Gastroesophageal sphincter (tissue), 4 donors: ENCODE measurements at regions not wholly inside any gene's neighbourhood (a gene's known extent, or its start where the extent isn't known, plus 50 kb on each side); places are given as distances from the start of the nearest gene placed in this dataset.

Source experiments
- ATAC-seq: fragments of 150-250 bp; one replicate; pipeline ENCODE4 v1.9.1; 2016; ENCODE audit warnings: mild to moderate bottlenecking, moderate library complexity
- H3K27ac ChIP-seq, 4 donors: fragments of 200-600 bp; sonication (generic) in 3 of 4; 1 replicate in 3 of 4; 2 replicates in 1 of 4; pipeline ENCODE4 v1.5.1; 2016 to 2019
- H3K27me3 ChIP-seq: fragments of 200-600 bp; sonication (generic); one replicate; pipeline ENCODE4 v1.5.1; 2019
- H3K36me3 ChIP-seq, 2 donors: fragments of 200-600 bp; sonication (generic); one replicate each; pipeline ENCODE4 v1.5.1; 2019; ENCODE audit warnings: control low read depth in 1 of 2
- H3K4me1 ChIP-seq, 3 donors: fragments of 200-600 bp; sonication (generic); 1 replicate in 2 of 3; 2 replicates in 1 of 3; pipeline ENCODE4 v1.5.1; 2016 to 2019; ENCODE audit warnings: control low read depth in 2 of 3
- H3K4me3 ChIP-seq, 2 donors: fragments of 200-600 bp; sonication (generic); one replicate each; pipeline ENCODE4 v1.5.1; 2019; ENCODE audit warnings: mild to moderate bottlenecking in 1 of 2, moderate library complexity in 1 of 2
- H3K9me3 ChIP-seq, 3 donors: fragments of 200-600 bp; sonication (generic); one replicate each; pipeline ENCODE4 v1.5.1; 2017 to 2019; ENCODE audit warnings: control low read depth in 2 of 3
- CTCF ChIP-seq, 4 experiments: fragments of 200-600 bp in 2 of 4; fragments of 450-650 bp in 2 of 4; sonication (generic) in 1 of 4; IDR thresholded peaks; one replicate each; pipeline ENCODE4 v1.5.1; 2017 to 2019; ENCODE audit warnings: antibody characterized with exemption in 4 of 4, mild to moderate bottlenecking in 2 of 4, moderate library complexity in 2 of 4
- EP300 ChIP-seq: sonication (generic); formaldehyde crosslinking; IDR thresholded peaks from one replicate; pipeline ENCODE4 v1.6.1; 2017; ENCODE audit warnings: antibody characterized with exemption, mild to moderate bottlenecking
- POLR2A ChIP-seq, 2 donors: fragments of 450-650 bp; IDR thresholded peaks; one replicate each; pipeline ENCODE4 v1.6.1; 2017; ENCODE audit warnings: antibody characterized with exemption in 2 of 2, mild to moderate bottlenecking in 2 of 2, moderate library complexity in 1 of 2
- POLR2AphosphoS5 ChIP-seq: sonication (generic); formaldehyde crosslinking; IDR thresholded peaks from one replicate; pipeline ENCODE4 v1.6.1; 2017; ENCODE audit warnings: antibody characterized with exemption
- WGBS, 2 donors: methylation state at CpG; one replicate each; pipeline ENCODE4 v1.1.5; 2018; ENCODE audit warnings: low coverage in 1 of 2; 5-methylcytosine and 5-hydroxymethylcytosine counted together

GRCh38 chr11:92447586-92447985, 223.0 kb downstream of the FAT3 start:
- H3K27ac ChIP-seq: no peak overlapping the region
- no peaks in the 10 kb centered on the region for H3K9me3 ChIP-seq
- TF ChIP-seq EP300 (no peak), POLR2A (IDR thresholded peaks at IDR 0.05) (no peak), POLR2AphosphoS5 (no peak), CTCF (IDR thresholded peaks at IDR 0.05) (no peak)
- H3K4me1 ChIP-seq: peaks cover 0 to 14% (median 5%) of the 10 kb centered on the region in 3 donors
- no peaks in the 10 kb centered on the region for H3K36me3 ChIP-seq
- H3K4me3 ChIP-seq: no peak overlapping the region
- ATAC-seq: no peak
- WGBS, 2 donors: 84 to 90% methylated on average over 3 of the region's 3 CpGs
- no peaks in the 10 kb centered on the region for H3K27me3 ChIP-seq

- Histone ChIP-seq H3K4me1 (no peaks in the 10 kb centered on the region), H3K27me3 (no peaks in the 10 kb centered on the region), H3K9me3 (no peaks in the 10 kb centered on the region), H3K27ac (no peak overlapping the region), H3K4me3 (no peak overlapping the region), H3K36me3 (no peaks in the 10 kb centered on the region)
- no peak for TF ChIP-seq CTCF (IDR thresholded peaks at IDR 0.05)
- no peak for TF ChIP-seq EP300
- TF ChIP-seq POLR2A (IDR thresholded peaks at IDR 0.05): no peak
- TF ChIP-seq POLR2AphosphoS5: no peak
- 73% methylated on average over 1 of the region's 2 CpGs; no CpG with 5 or more reads in 1 of the 2 donors for WGBS, 2 donors
- ATAC-seq: no peak
Measured at GRCh38 chr11:92449222-92449621, 224.6 kb downstream of the FAT3 start.

GRCh38 chr11:92449780-92450179, 225.2 kb downstream of the FAT3 start:
- no peak for ATAC-seq
- no peaks in the 10 kb centered on the region for H3K4me1 ChIP-seq
- 93 to 98% methylated on average over 5 of the region's 5 CpGs for WGBS, 2 donors
- H3K27me3 ChIP-seq: no peaks in the 10 kb centered on the region
- no peaks in the 10 kb centered on the region for H3K36me3 ChIP-seq
- TF ChIP-seq CTCF (IDR thresholded peaks at IDR 0.05) (no peak), POLR2A (IDR thresholded peaks at IDR 0.05) (no peak), POLR2AphosphoS5 (no peak), EP300 (no peak)
- H3K27ac ChIP-seq: no peak overlapping the region
- H3K4me3 ChIP-seq: no peak overlapping the region
- no peaks in the 10 kb centered on the region for H3K9me3 ChIP-seq

- Histone ChIP-seq H3K4me3 (no peak overlapping the region), H3K4me1 (no peaks in the 10 kb centered on the region), H3K9me3 (no peaks in the 10 kb centered on the region), H3K36me3 (no peaks in the 10 kb centered on the region), H3K27me3 (no peaks in the 10 kb centered on the region), H3K27ac (no peak overlapping the region)
- no peak for TF ChIP-seq CTCF (IDR thresholded peaks at IDR 0.05)
- no peak for TF ChIP-seq POLR2A (IDR thresholded peaks at IDR 0.05)
- TF ChIP-seq POLR2AphosphoS5: no peak
- TF ChIP-seq EP300: no peak
- ATAC-seq: no peak
- WGBS, 2 donors: 92 to 96% methylated on average over 4 of the region's 4 CpGs
Measured at GRCh38 chr11:92451063-92451462, 226.4 kb downstream of the FAT3 start.

GRCh38 chr11:92453055-92453454, 228.4 kb downstream of the FAT3 start:
- TF ChIP-seq POLR2A (IDR thresholded peaks at IDR 0.05) (no peak), POLR2AphosphoS5 (no peak), EP300 (no peak), CTCF (IDR thresholded peaks at IDR 0.05) (no peak)
- H3K4me1 ChIP-seq: no peaks in the 10 kb centered on the region
- no peak for ATAC-seq

More at GRCh38 chr11:92453055-92453454, 228.4 kb downstream of the FAT3 start:
- Histone ChIP-seq H3K27ac (no peak overlapping the region), H3K27me3 (no peaks in the 10 kb centered on the region), H3K36me3 (no peaks in the 10 kb centered on the region), H3K9me3 (no peaks in the 10 kb centered on the region), H3K4me3 (no peak overlapping the region)
- WGBS, 2 donors: 43 to 98% methylated on average over 3 of the region's 3 CpGs
